ENCODE measurements at regions not wholly inside any gene's neighbourhood (a gene's known extent, or its start where the extent isn't known, plus 50 kb on each side); places are given as distances from the start of the nearest gene placed in this dataset.

GRCh38 chr5:165309446-165309845 is 1804.0 kb downstream of the MAT2B start:
- TF ChIP-seq CTCF (IDR thresholded peaks at IDR 0.05; ENCODE audit: low read depth, low read length) (no peak), MYC (IDR thresholded peaks at IDR 0.05; ENCODE audit: low read depth, low read length) (no peak)

Measured in NB4 (cell line).